H9 (cell line): ENCODE measurements at regions not wholly inside any gene's neighbourhood (a gene's known extent, or its start where the extent isn't known, plus 50 kb on each side); places are given as distances from the start of the nearest gene placed in this dataset.

Experiments
- DNase-seq: peaks from one replicate; pipeline ENCODE4 v3.0.0-alpha.2; 2017
- H2AFZ ChIP-seq: one replicate; pipeline ENCODE4 v1.6.1; 2013; ENCODE audit warnings: mild to moderate bottlenecking, low read length, control low read depth, moderate library complexity
- H2AK5ac ChIP-seq: 2 replicates; pipeline ENCODE4 v1.6.1; 2013; ENCODE audit warnings: low read length, control low read depth, mixed read lengths; ENCODE audit not compliant: insufficient read length
- H2BK120ac ChIP-seq: one replicate; pipeline ENCODE4 v1.6.1; 2013; ENCODE audit warnings: low read depth, mild to moderate bottlenecking, low read length, control low read depth, inconsistent platforms; ENCODE audit not compliant: poor library complexity, severe bottlenecking
- H2BK12ac ChIP-seq: 2 replicates; pipeline ENCODE4 v1.6.1; 2013; ENCODE audit warnings: low read length, control low read depth, mixed read lengths, low read depth; ENCODE audit not compliant: insufficient read length
- H2BK15ac ChIP-seq: 2 replicates; pipeline ENCODE4 v1.6.1; 2013; ENCODE audit warnings: low read depth, low read length, control low read depth
- H2BK20ac ChIP-seq: one replicate; pipeline ENCODE4 v1.6.1; 2013; ENCODE audit warnings: low read depth, mild to moderate bottlenecking, low read length, control low read depth, inconsistent platforms; ENCODE audit not compliant: poor library complexity, severe bottlenecking
- H2BK5ac ChIP-seq: 2 replicates; pipeline ENCODE4 v1.6.1; 2013; ENCODE audit warnings: low read length, control low read depth, mixed read lengths; ENCODE audit not compliant: insufficient read length
- H3K14ac ChIP-seq: 2 replicates; pipeline ENCODE4 v1.6.1; 2013; ENCODE audit warnings: low read length, control low read depth; ENCODE audit not compliant: insufficient read depth
- H3K18ac ChIP-seq: 2 replicates; pipeline ENCODE4 v1.6.1; 2013; ENCODE audit warnings: low read depth, mild to moderate bottlenecking, mixed read lengths, low read length, control low read depth; ENCODE audit not compliant: insufficient read length
- H3K23ac ChIP-seq: 2 replicates; pipeline ENCODE4 v1.6.1; 2013; ENCODE audit warnings: low read length, control low read depth, mixed read lengths, low read depth; ENCODE audit not compliant: insufficient read length
- H3K23me2 ChIP-seq: 2 replicates; pipeline ENCODE4 v1.6.1; 2013; ENCODE audit warnings: low read depth, mild to moderate bottlenecking, mixed read lengths, low read length, control low read depth; ENCODE audit not compliant: insufficient read length, poor library complexity, severe bottlenecking
- H3K27ac ChIP-seq: 2 replicates; pipeline ENCODE4 v1.5.1; 2013; ENCODE audit warnings: low read length, control low read depth, mixed read lengths, low read depth; ENCODE audit not compliant: insufficient read length
- H3K27me3 ChIP-seq: 2 replicates; pipeline ENCODE4 v1.6.1; 2013; ENCODE audit warnings: low read length, control low read depth, inconsistent platforms; ENCODE audit not compliant: insufficient read depth
- H3K4ac ChIP-seq: 2 replicates; pipeline ENCODE4 v1.6.1; 2013; ENCODE audit warnings: low read depth, mild to moderate bottlenecking, control low read depth, inconsistent platforms, low read length, moderate library complexity
- H3K4me1 ChIP-seq: 2 replicates; pipeline ENCODE4 v1.6.1; 2013; ENCODE audit warnings: low read length, control low read depth, inconsistent platforms; ENCODE audit not compliant: insufficient read depth
- H3K4me2 ChIP-seq: 2 replicates; pipeline ENCODE4 v1.6.1; 2013; ENCODE audit warnings: low read length, control low read depth, mixed read lengths; ENCODE audit not compliant: insufficient read length, insufficient read depth
- H3K56ac ChIP-seq: 2 replicates; pipeline ENCODE4 v1.6.1; 2013; ENCODE audit warnings: low read depth, mild to moderate bottlenecking, mixed read lengths, low read length, control low read depth; ENCODE audit not compliant: insufficient read length
- H3K79me1 ChIP-seq: 2 replicates; pipeline ENCODE4 v1.6.1; 2013; ENCODE audit warnings: low read depth, mild to moderate bottlenecking, moderate library complexity, low read length, control low read depth, inconsistent platforms; ENCODE audit not compliant: insufficient read depth, poor library complexity, severe bottlenecking
- H3K79me2 ChIP-seq: 2 replicates; pipeline ENCODE4 v1.6.1; 2013; ENCODE audit warnings: low read length, control low read depth, inconsistent platforms; ENCODE audit not compliant: insufficient read depth
- H3K9ac ChIP-seq: 2 replicates; pipeline ENCODE4 v1.6.1; 2013; ENCODE audit warnings: low read length, control low read depth, mixed read lengths; ENCODE audit not compliant: insufficient read length; ENCODE audit errors: extremely low read depth
- H3K9me3 ChIP-seq: one replicate; pipeline ENCODE4 v1.6.1; 2013; ENCODE audit warnings: low read depth, low read length, inconsistent platforms; ENCODE audit not compliant: control insufficient read depth
- H3T11ph ChIP-seq: one replicate; pipeline ENCODE4 v1.6.1; 2013; ENCODE audit warnings: mild to moderate bottlenecking, low read length, control low read depth, inconsistent platforms
- H4K20me1 ChIP-seq: one replicate; pipeline ENCODE4 v1.6.1; 2013; ENCODE audit not compliant: control insufficient read depth, insufficient read length, insufficient read depth
- H4K5ac ChIP-seq: 2 replicates; pipeline ENCODE4 v1.6.1; 2013; ENCODE audit warnings: low read depth, mild to moderate bottlenecking, mixed read lengths, low read length, control low read depth; ENCODE audit not compliant: insufficient read length
- H4K8ac ChIP-seq: replicated peaks from 2 replicates; pipeline ENCODE4 v1.6.1; 2013; ENCODE audit warnings: low read length, control low read depth, mixed read lengths, low read depth; ENCODE audit not compliant: insufficient read length
- H4K91ac ChIP-seq: 2 replicates; pipeline ENCODE4 v1.6.1; 2013; ENCODE audit warnings: low read depth, mild to moderate bottlenecking, moderate library complexity, mixed read lengths, low read length, control low read depth; ENCODE audit not compliant: insufficient read length
- H3K27ac Mint-ChIP-seq, 3 experiments: 2 replicates in 2 of 3; 3 replicates in 1 of 3; pipeline ENCODE4 v1.8.0; 2020 to 2021; ENCODE audit warnings: mixed read lengths in 3 of 3, mild to moderate bottlenecking in 1 of 3, moderate library complexity in 1 of 3
- H3K27me3 Mint-ChIP-seq: 2 replicates; pipeline ENCODE4 v1.8.0; 2021; ENCODE audit warnings: low read depth, mild to moderate bottlenecking, moderate library complexity, mixed read lengths
- H3K36me3 Mint-ChIP-seq, 3 experiments: 2 replicates in 2 of 3; 3 replicates in 1 of 3; pipeline ENCODE4 v1.8.0; 2020 to 2021; ENCODE audit warnings: low read depth in 3 of 3, mixed read lengths in 3 of 3; ENCODE audit not compliant: insufficient read depth in 1 of 3
- H3K4me1 Mint-ChIP-seq, 2 experiments: 2 replicates each; pipeline ENCODE4 v1.8.0; 2020; ENCODE audit warnings: mixed read lengths in 2 of 2
- H3K4me3 Mint-ChIP-seq, 2 experiments: 2 replicates in 1 of 2; 3 replicates in 1 of 2; pipeline ENCODE4 v1.8.0; 2020 to 2021; ENCODE audit warnings: mild to moderate bottlenecking in 2 of 2, mixed read lengths in 2 of 2, moderate library complexity in 1 of 2
- H3K9me3 Mint-ChIP-seq, 2 experiments: 2 replicates in 1 of 2; 3 replicates in 1 of 2; pipeline ENCODE4 v1.8.0; 2020; ENCODE audit warnings: mild to moderate bottlenecking in 2 of 2, mixed read lengths in 2 of 2, moderate library complexity in 1 of 2
- CTCF ChIP-seq: fragments of 200-600 bp; sonication (generic); conservative IDR thresholded peaks from 3 replicates; pipeline ENCODE4 v1.8.0; 2021; ENCODE audit warnings: antibody characterized with exemption, mild to moderate bottlenecking
- WGBS: extraction: QIAGEN DNeasy Blood & Tissue Kit; methylation state at CpG from one replicate; pipeline ENCODE4 v1.1.7; 2013; ENCODE audit warnings: missing lambda C conversion rate, low lambda C conversion rate, mixed read lengths; ENCODE audit not compliant: insufficient read length; ENCODE audit errors: extremely low coverage; 5-methylcytosine and 5-hydroxymethylcytosine counted together

GRCh38 chr7:50207686-50208255 lies 96.7 kb upstream of the IKZF1 start:
- no peaks in the 10 kb centered on the region for H3K23me2 ChIP-seq
- no peaks in the 10 kb centered on the region for H4K20me1 ChIP-seq
- H3K79me2 ChIP-seq: no peaks in the 10 kb centered on the region
- no peak overlapping the region for H3K9ac ChIP-seq
- H3K36me3 Mint-ChIP-seq: no peaks in the 10 kb centered on the region
- H3K27ac ChIP-seq: no peak overlapping the region
- H3K4me2 ChIP-seq: no peak overlapping the region
- H2BK5ac ChIP-seq: no peak overlapping the region
- no peaks in the 10 kb centered on the region for H3K9me3 ChIP-seq
- H3K4me3 Mint-ChIP-seq: no peak overlapping the region
- H2AK5ac ChIP-seq: no peak overlapping the region
- H3K18ac ChIP-seq: no peak overlapping the region
- H3K27ac Mint-ChIP-seq: no peak overlapping the region
- no peak overlapping the region for H2BK120ac ChIP-seq
- H3K56ac ChIP-seq: no peak overlapping the region
- H2BK12ac ChIP-seq: no peak overlapping the region
- no peaks in the 10 kb centered on the region for H3K27me3 ChIP-seq
- H4K5ac ChIP-seq: no peak overlapping the region
- no peak overlapping the region for H3T11ph ChIP-seq
- H3K27me3 Mint-ChIP-seq: peaks cover 7% of the 10 kb centered on the region; the same call in 1 of the 2 replicates
- no peaks in the 10 kb centered on the region for H3K4me1 Mint-ChIP-seq
- no peak overlapping the region for H3K14ac ChIP-seq
- no CpG with 5 or more reads among the region's 14 CpGs for WGBS
- no peaks in the 10 kb centered on the region for H3K4me1 ChIP-seq
- H4K91ac ChIP-seq: no peak overlapping the region
- no peaks in the 10 kb centered on the region for H3K79me1 ChIP-seq
- no peak for DNase-seq
- no peak overlapping the region for H3K23ac ChIP-seq
- no peaks in the 10 kb centered on the region for H3K9me3 Mint-ChIP-seq
- no peak overlapping the region for H2AFZ ChIP-seq
- no peak for TF ChIP-seq CTCF
- H2BK15ac ChIP-seq: no peak overlapping the region
- H4K8ac ChIP-seq: no peak overlapping the region
- no peak overlapping the region for H3K4ac ChIP-seq
- H2BK20ac ChIP-seq: no peak overlapping the region
